ENCODE measurements at regions not wholly inside any gene's neighbourhood (a gene's known extent, or its start where the extent isn't known, plus 50 kb on each side); places are given as distances from the start of the nearest gene placed in this dataset.

DNA sequence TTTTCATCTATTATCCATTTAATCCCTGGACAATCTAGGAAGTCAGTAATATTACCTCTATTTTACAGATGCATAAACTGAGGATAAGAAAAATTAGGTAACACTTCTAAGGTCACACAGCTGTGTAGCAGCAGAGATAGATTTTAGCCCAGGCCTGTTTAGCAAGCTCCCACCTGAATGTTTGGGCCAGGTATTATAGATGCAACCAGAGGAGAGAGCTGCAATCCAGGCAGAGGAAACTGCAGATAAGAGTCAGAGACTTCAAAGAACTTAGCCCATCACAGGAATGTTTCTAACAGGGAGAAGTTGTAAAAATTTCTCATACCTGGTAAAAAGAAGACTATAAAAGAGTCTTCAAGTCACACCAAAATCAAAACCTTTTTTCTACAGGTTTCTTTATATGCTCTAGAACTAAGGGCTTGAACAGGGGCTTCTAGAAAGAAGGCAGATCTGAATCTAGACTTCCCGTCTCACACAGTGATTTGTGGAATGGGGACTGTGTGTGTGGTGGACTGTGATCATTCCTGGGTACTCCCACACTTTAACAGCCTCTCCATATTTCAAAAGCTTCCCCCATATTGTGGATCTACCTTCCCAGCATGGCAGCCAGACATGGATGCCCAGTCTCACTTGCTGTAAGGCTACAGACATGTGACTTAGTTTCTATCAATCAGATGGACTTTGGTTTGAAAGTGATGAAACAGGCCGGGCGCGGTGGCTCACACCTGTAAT lies 128.7 kb downstream of the TLR5 start:
- no peaks in the 10 kb centered on the region for H4K20me1 ChIP-seq (ENCODE audit: insufficient read depth)
- H3K9ac ChIP-seq (ENCODE audit: low read length): no peak overlapping the region
- peaks cover 4% of the 10 kb centered on the region; the same call in 1 of the 2 replicates for H3K27me3 ChIP-seq (ENCODE audit: insufficient read depth, low read length)
- RAD21 ChIA-PET (ENCODE audit: low non-redundant PET in 1 of 2, low total read pairs in 2 of 2, uncharacterized antibody in 2 of 2, unreplicated experiment in 2 of 2): no interaction called here
- no peaks in the 10 kb centered on the region for H3K9me2 ChIP-seq (ENCODE audit: insufficient read depth)
- TF ChIP-seq EZH2phosphoT487 (IDR thresholded peaks at IDR 0.05; ENCODE audit: borderline replicate concordance) (no peak), SP1 (IDR thresholded peaks at IDR 0.05; ENCODE audit: low read depth) (no peak), SRF (IDR thresholded peaks at IDR 0.05; ENCODE audit: low read depth) (no peak), POLR2A (IDR thresholded peaks at IDR 0.05; ENCODE audit: borderline replicate concordance, extremely low read depth, insufficient read depth, insufficient read length) (no peak), POLR2AphosphoS5 (IDR thresholded peaks at IDR 0.05; ENCODE audit: low read depth, low read length) (no peak), ZNF274 (IDR thresholded peaks at IDR 0.05; ENCODE audit: low read depth, low read length) (no peak), ZFX (IDR thresholded peaks at IDR 0.05) (no peak), YY1 (IDR thresholded peaks at IDR 0.05; ENCODE audit: extremely low read depth, insufficient replicate concordance, low read depth, low read length) (no peak), ELF1 (IDR thresholded peaks at IDR 0.05; ENCODE audit: borderline replicate concordance, low read depth) (no peak), RAD21 (IDR thresholded peaks at IDR 0.05; ENCODE audit: low read depth) (no peak), FOSL1 (IDR thresholded peaks at IDR 0.05; ENCODE audit: low read depth) (no peak), TCF7L2 (IDR thresholded peaks at IDR 0.05; ENCODE audit: borderline replicate concordance, extremely low read depth, insufficient read depth, insufficient read length) (no peak)
- TF ChIP-seq, protein P1, sequence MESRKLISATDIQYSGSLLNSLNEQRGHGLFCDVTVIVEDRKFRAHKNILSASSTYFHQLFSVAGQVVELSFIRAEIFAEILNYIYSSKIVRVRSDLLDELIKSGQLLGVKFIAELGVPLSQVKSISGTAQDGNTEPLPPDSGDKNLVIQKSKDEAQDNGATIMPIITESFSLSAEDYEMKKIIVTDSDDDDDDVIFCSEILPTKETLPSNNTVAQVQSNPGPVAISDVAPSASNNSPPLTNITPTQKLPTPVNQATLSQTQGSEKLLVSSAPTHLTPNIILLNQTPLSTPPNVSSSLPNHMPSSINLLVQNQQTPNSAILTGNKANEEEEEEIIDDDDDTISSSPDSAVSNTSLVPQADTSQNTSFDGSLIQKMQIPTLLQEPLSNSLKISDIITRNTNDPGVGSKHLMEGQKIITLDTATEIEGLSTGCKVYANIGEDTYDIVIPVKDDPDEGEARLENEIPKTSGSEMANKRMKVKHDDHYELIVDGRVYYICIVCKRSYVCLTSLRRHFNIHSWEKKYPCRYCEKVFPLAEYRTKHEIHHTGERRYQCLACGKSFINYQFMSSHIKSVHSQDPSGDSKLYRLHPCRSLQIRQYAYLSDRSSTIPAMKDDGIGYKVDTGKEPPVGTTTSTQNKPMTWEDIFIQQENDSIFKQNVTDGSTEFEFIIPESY (IDR thresholded peaks at IDR 0.05; ENCODE audit: extremely low read depth, insufficient replicate concordance, low read length): no peak
- TF ChIP-seq, protein P2, sequence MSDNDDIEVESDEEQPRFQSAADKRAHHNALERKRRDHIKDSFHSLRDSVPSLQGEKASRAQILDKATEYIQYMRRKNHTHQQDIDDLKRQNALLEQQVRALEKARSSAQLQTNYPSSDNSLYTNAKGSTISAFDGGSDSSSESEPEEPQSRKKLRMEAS (IDR thresholded peaks at IDR 0.05): no peak
- TF ChIP-seq, protein P3, sequence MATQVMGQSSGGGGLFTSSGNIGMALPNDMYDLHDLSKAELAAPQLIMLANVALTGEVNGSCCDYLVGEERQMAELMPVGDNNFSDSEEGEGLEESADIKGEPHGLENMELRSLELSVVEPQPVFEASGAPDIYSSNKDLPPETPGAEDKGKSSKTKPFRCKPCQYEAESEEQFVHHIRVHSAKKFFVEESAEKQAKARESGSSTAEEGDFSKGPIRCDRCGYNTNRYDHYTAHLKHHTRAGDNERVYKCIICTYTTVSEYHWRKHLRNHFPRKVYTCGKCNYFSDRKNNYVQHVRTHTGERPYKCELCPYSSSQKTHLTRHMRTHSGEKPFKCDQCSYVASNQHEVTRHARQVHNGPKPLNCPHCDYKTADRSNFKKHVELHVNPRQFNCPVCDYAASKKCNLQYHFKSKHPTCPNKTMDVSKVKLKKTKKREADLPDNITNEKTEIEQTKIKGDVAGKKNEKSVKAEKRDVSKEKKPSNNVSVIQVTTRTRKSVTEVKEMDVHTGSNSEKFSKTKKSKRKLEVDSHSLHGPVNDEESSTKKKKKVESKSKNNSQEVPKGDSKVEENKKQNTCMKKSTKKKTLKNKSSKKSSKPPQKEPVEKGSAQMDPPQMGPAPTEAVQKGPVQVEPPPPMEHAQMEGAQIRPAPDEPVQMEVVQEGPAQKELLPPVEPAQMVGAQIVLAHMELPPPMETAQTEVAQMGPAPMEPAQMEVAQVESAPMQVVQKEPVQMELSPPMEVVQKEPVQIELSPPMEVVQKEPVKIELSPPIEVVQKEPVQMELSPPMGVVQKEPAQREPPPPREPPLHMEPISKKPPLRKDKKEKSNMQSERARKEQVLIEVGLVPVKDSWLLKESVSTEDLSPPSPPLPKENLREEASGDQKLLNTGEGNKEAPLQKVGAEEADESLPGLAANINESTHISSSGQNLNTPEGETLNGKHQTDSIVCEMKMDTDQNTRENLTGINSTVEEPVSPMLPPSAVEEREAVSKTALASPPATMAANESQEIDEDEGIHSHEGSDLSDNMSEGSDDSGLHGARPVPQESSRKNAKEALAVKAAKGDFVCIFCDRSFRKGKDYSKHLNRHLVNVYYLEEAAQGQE (IDR thresholded peaks at IDR 0.05; ENCODE audit: low read depth): no peak
- TF ChIP-seq, protein P4, sequence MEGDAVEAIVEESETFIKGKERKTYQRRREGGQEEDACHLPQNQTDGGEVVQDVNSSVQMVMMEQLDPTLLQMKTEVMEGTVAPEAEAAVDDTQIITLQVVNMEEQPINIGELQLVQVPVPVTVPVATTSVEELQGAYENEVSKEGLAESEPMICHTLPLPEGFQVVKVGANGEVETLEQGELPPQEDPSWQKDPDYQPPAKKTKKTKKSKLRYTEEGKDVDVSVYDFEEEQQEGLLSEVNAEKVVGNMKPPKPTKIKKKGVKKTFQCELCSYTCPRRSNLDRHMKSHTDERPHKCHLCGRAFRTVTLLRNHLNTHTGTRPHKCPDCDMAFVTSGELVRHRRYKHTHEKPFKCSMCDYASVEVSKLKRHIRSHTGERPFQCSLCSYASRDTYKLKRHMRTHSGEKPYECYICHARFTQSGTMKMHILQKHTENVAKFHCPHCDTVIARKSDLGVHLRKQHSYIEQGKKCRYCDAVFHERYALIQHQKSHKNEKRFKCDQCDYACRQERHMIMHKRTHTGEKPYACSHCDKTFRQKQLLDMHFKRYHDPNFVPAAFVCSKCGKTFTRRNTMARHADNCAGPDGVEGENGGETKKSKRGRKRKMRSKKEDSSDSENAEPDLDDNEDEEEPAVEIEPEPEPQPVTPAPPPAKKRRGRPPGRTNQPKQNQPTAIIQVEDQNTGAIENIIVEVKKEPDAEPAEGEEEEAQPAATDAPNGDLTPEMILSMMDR (IDR thresholded peaks at IDR 0.05 in 2 of 3, conservative IDR thresholded peaks at IDR 0.05 in 1 of 3; ENCODE audit: borderline replicate concordance in 1 of 3, insufficient read depth in 1 of 3, low read depth in 2 of 3, low read length in 2 of 3): no peak
- TF ChIP-seq, protein P5, sequence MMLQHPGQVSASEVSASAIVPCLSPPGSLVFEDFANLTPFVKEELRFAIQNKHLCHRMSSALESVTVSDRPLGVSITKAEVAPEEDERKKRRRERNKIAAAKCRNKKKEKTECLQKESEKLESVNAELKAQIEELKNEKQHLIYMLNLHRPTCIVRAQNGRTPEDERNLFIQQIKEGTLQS (IDR thresholded peaks at IDR 0.05): no peak
- no peak for ATAC-seq
- CTCF ChIA-PET: no interaction called here
- no peaks in the 10 kb centered on the region for H3K79me2 ChIP-seq (ENCODE audit: insufficient read depth, low read length)
- POLR2A ChIA-PET: no interaction called here
- BruUV-seq (replicated peaks): no TSS peak
- no peak overlapping the region for H3K4me3 ChIP-seq (replicated peaks in 1 of 2; ENCODE audit: low read depth in 1 of 2, low read length in 2 of 2)
- H3K4me2 ChIP-seq (ENCODE audit: low read length): no peak overlapping the region
- no peak overlapping the region for H3K27ac ChIP-seq (ENCODE audit: low read depth, low read length)
- H3K36me3 ChIP-seq (ENCODE audit: control insufficient read depth in 1 of 2, insufficient read depth in 2 of 2, low read length in 2 of 2): no peaks in the 10 kb centered on the region
- intact Hi-C loops (cut with micrococcal nuclease): no loop called here
- H3K4me1 ChIP-seq (ENCODE audit: control insufficient read depth in 1 of 2, insufficient read depth in 2 of 2, low read length in 2 of 2): no peaks in the 10 kb centered on the region
- no peak overlapping the region for H2AFZ ChIP-seq (ENCODE audit: low read depth, low read length, poor library complexity, severe bottlenecking)
- no peak for DNase-seq (ENCODE audit: low read depth, low spot score)
- H3K9me3 ChIP-seq (ENCODE audit: control insufficient read depth in 1 of 2, insufficient read depth in 1 of 2, low read depth in 1 of 2, low read length in 2 of 2): no peaks in the 10 kb centered on the region
